Muscle layer of colon (tissue), 2 donors: ENCODE measurements at regions not wholly inside any gene's neighbourhood (a gene's known extent, or its start where the extent isn't known, plus 50 kb on each side); places are given as distances from the start of the nearest gene placed in this dataset.

Experiments
- H3K27ac ChIP-seq: one replicate; pipeline ENCODE4 v1.7.0; 2013; ENCODE audit warnings: low read depth, mild to moderate bottlenecking, low read length, moderate library complexity
- H3K27me3 ChIP-seq, 2 donors: one replicate each; pipeline ENCODE4 v1.7.0; 2013; ENCODE audit warnings: low read length in 2 of 2, mild to moderate bottlenecking in 2 of 2; ENCODE audit not compliant: insufficient read depth in 2 of 2, control insufficient read depth in 1 of 2
- H3K36me3 ChIP-seq: one replicate; pipeline ENCODE4 v1.7.0; 2013; ENCODE audit warnings: mild to moderate bottlenecking, low read length; ENCODE audit not compliant: insufficient read depth
- H3K4me1 ChIP-seq: one replicate; pipeline ENCODE4 v1.7.0; 2013; ENCODE audit warnings: mild to moderate bottlenecking, low read length; ENCODE audit not compliant: insufficient read depth
- H3K4me3 ChIP-seq, 2 donors: one replicate each; pipeline ENCODE4 v1.7.0; 2013; ENCODE audit warnings: low read length in 2 of 2, low read depth in 1 of 2, mild to moderate bottlenecking in 1 of 2, moderate library complexity in 1 of 2
- H3K9ac ChIP-seq: one replicate; pipeline ENCODE4 v1.7.0; 2013; ENCODE audit warnings: low read length
- H3K9me3 ChIP-seq: one replicate; pipeline ENCODE4 v1.7.0; 2013; ENCODE audit warnings: mild to moderate bottlenecking, low read length
- donor health status: abdominal sarcoma.
- donor health status: Adenocarcinoma of cecum.

DNA sequence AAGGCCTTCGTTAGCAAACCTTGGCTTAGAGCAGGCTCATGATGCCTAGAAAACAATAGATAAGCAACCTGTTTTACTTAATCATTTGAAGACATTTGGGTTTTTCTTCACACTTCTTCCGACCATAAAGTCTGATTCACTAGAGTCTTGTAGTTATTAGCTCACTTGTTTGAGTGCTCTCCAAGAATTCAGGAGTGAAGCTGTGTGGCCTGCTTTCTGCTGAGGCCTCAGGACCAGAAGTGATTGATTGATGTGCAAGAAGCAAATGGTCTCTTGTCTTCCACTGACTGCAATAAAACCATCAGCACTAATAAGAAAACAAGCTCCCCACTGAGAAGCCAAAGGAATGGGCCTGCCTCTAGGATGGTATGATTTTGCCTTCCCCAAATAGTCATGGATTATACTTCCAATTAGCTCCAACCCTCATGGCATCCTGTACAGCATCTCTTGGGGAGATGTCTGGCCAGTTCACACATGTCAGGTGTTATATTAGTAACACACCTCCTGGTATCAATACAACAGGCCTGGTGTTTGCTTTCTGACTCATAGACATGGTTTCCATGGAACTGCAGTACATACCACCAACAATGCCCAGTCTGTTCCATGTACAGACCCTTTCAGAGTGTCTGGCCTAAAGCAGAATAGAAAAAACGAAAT lies 317.6 kb downstream of the CWC27 start:
- H3K9me3 ChIP-seq, result no peaks in the 10 kb centered on the region
- H3K27ac ChIP-seq, result no peak overlapping the region
- H3K27me3 ChIP-seq, result no peaks in the 10 kb centered on the region
- no peak overlapping the region for H3K4me3 ChIP-seq
- H3K4me1 ChIP-seq, result peaks cover 6% of the 10 kb centered on the region
- no peaks in the 10 kb centered on the region for H3K36me3 ChIP-seq
- H3K9ac ChIP-seq, result no peak overlapping the region

DNA sequence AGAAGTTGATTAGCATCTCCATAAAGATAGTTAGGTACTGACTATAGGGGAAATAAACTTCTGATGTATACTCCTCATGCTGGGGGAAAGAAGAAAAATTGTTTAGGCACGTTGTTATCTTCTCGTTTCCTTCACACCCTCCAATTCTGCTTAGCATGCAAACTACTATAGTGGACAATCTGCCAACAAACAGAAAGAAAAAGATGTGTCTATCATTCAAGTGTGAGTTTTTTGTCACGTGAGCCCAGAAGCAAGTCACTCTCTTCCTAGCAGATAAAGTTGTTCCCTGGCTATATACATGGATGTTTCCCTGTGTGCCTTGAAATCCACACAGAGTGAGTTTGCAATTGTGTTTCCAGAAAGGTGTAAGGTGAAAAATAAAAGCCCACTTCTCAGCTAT lies 318.4 kb downstream of the CWC27 start:
- no peak overlapping the region for H3K9ac ChIP-seq
- H3K9me3 ChIP-seq, result no peaks in the 10 kb centered on the region
- peaks cover 6% of the 10 kb centered on the region for H3K4me1 ChIP-seq
- H3K4me3 ChIP-seq, result no peak overlapping the region
- H3K36me3 ChIP-seq, result no peaks in the 10 kb centered on the region
- H3K27me3 ChIP-seq, result no peaks in the 10 kb centered on the region
- H3K27ac ChIP-seq, result no peak overlapping the region

- no peak overlapping the region for H3K27ac ChIP-seq
- no peaks in the 10 kb centered on the region for H3K4me1 ChIP-seq
- H3K9me3 ChIP-seq, result no peaks in the 10 kb centered on the region
- no peak overlapping the region for H3K4me3 ChIP-seq
- no peaks in the 10 kb centered on the region for H3K36me3 ChIP-seq
- no peak overlapping the region for H3K9ac ChIP-seq
- no peaks in the 10 kb centered on the region for H3K27me3 ChIP-seq
Observed at GRCh38 chr5:65094279-65094678, 325.5 kb downstream of the CWC27 start.

DNA sequence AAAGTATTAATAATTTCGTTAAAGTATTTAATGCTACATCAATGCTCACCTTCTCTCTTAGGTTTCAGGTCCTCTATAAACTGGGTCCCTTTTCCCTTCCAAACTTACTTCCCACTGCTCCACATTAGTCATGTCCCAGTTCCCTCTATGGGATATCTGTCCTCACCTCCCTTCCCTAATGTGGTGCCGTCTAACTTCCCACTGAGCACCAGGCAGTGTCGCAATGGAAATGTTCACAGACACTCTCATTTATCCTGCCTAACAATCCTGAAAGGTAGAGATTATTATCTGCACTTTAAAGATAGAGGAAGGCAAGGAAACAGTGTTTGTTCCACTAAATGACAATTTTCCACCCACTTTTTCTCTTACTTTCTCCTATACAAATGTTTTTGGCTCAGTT lies 329.7 kb downstream of the CWC27 start:
- no peak overlapping the region for H3K27ac ChIP-seq
- H3K4me3 ChIP-seq, result no peak overlapping the region
- no peaks in the 10 kb centered on the region for H3K27me3 ChIP-seq
- no peaks in the 10 kb centered on the region for H3K36me3 ChIP-seq
- no peaks in the 10 kb centered on the region for H3K9me3 ChIP-seq
- H3K4me1 ChIP-seq, result peaks cover 8% of the 10 kb centered on the region
- H3K9ac ChIP-seq, result no peak overlapping the region
